ENCODE measurements at regions not wholly inside any gene's neighbourhood (a gene's known extent, or its start where the extent isn't known, plus 50 kb on each side); places are given as distances from the start of the nearest gene placed in this dataset.

GRCh38 chr1:22207511-22208267, 64.8 kb upstream of the WNT4 start:
- DNase-seq (no peak), ATAC-seq (ENCODE audit: low read depth) (no peak)
- H3K4me1 Mint-ChIP-seq: no peaks in the 10 kb centered on the region
- H3K4me2 ChIP-seq (replicated peaks; ENCODE audit: low read depth, low read length, poor library complexity, severe bottlenecking): no peak overlapping the region
- H3K9me3 ChIP-seq (ENCODE audit: control extremely low read depth in 1 of 3, control insufficient read depth in 2 of 3, insufficient read depth in 1 of 3, low read length in 2 of 3): no peaks in the 10 kb centered on the region
- H3K27ac ChIP-seq (ENCODE audit: low read length in 2 of 2): no peak overlapping the region
- no peak overlapping the region for H3K9ac ChIP-seq (ENCODE audit: low read length)
- no peaks in the 10 kb centered on the region for H4K20me1 ChIP-seq (ENCODE audit: control insufficient read depth, insufficient read depth, low read length, poor library complexity, severe bottlenecking)
- H3K27ac Mint-ChIP-seq: no peak overlapping the region
- no peak overlapping the region for H3K4me3 Mint-ChIP-seq
- no peak overlapping the region for H3K4me3 ChIP-seq (ENCODE audit: control extremely low read depth in 1 of 5, extremely low read depth in 1 of 5, insufficient read depth in 1 of 5, low read depth in 2 of 5, low read length in 4 of 5)
- H3K79me2 ChIP-seq (ENCODE audit: control insufficient read depth, insufficient read depth, low read length): no peaks in the 10 kb centered on the region
- H2AFZ ChIP-seq (ENCODE audit: insufficient read depth, low read depth, low read length, poor library complexity, severe bottlenecking): no peak overlapping the region
- CTCF ChIA-PET: no interaction called here
- POLR2A ChIA-PET: interaction anchor here (0.6 kb wide), 1 partner anchor 23 kb away, joined by 4 read pairs; no protein-coding TSS in a partner anchor
- H3K9me3 Mint-ChIP-seq (ENCODE audit: insufficient read depth): no peaks in the 10 kb centered on the region
- peaks cover 0 to 41% (median 10%) of the 10 kb centered on the region in 4 experiments for H3K27me3 ChIP-seq (replicated peaks in 1 of 4; ENCODE audit: control extremely low read depth in 1 of 4, control insufficient read depth in 3 of 4, insufficient read depth in 4 of 4, low read length in 3 of 4)
- no peaks in the 10 kb centered on the region for H3K4me1 ChIP-seq (ENCODE audit: control insufficient read depth in 2 of 2, insufficient read depth in 2 of 2, low read length in 2 of 2)
- peaks cover 63% of the 10 kb centered on the region for H3K27me3 Mint-ChIP-seq
- 64% methylated on average over 19 of the region's 23 CpGs for WGBS (ENCODE audit: insufficient coverage)
- no peaks in the 10 kb centered on the region for H3K36me3 ChIP-seq (replicated peaks in 1 of 2; ENCODE audit: control extremely low read depth in 1 of 2, control insufficient read depth in 1 of 2, extremely low read depth in 1 of 2, insufficient read depth in 2 of 2, low read length in 1 of 2)
- TF ChIP-seq EZH2 (IDR thresholded peaks at IDR 0.05; ENCODE audit: borderline replicate concordance, insufficient read depth, low read depth, low read length, poor library complexity, severe bottlenecking) (no peak), CTCF (IDR thresholded peaks at IDR 0.05) (no peak)
- intact Hi-C loops (cut with micrococcal nuclease): no loop called here

- H3K4me2 ChIP-seq (replicated peaks; ENCODE audit: low read depth, low read length, poor library complexity, severe bottlenecking): no peak overlapping the region
- H3K4me3 Mint-ChIP-seq: no peak overlapping the region
- H3K9me3 Mint-ChIP-seq (ENCODE audit: insufficient read depth): no peaks in the 10 kb centered on the region
- peaks cover 61% of the 10 kb centered on the region for H3K27me3 Mint-ChIP-seq
- WGBS (ENCODE audit: insufficient coverage): 71% methylated on average over 11 of the region's 21 CpGs
- ATAC-seq (ENCODE audit: low read depth) (no peak), DNase-seq (no peak)
- no peak overlapping the region for H3K4me3 ChIP-seq (ENCODE audit: control extremely low read depth in 1 of 5, extremely low read depth in 1 of 5, insufficient read depth in 1 of 5, low read depth in 2 of 5, low read length in 4 of 5)
- H4K20me1 ChIP-seq (ENCODE audit: control insufficient read depth, insufficient read depth, low read length, poor library complexity, severe bottlenecking): no peaks in the 10 kb centered on the region
- no peak overlapping the region for H3K9ac ChIP-seq (ENCODE audit: low read length)
- H3K4me1 ChIP-seq (ENCODE audit: control insufficient read depth in 2 of 2, insufficient read depth in 2 of 2, low read length in 2 of 2): no peaks in the 10 kb centered on the region
- H3K79me2 ChIP-seq (ENCODE audit: control insufficient read depth, insufficient read depth, low read length): no peaks in the 10 kb centered on the region
- ChIA-PET CTCF (no interaction called here), POLR2A (interaction anchor here (0.6 kb wide), 1 partner anchor 24 kb away, joined by 4 read pairs; no protein-coding TSS in a partner anchor)
- no peaks in the 10 kb centered on the region for H3K36me3 ChIP-seq (replicated peaks in 1 of 2; ENCODE audit: control extremely low read depth in 1 of 2, control insufficient read depth in 1 of 2, extremely low read depth in 1 of 2, insufficient read depth in 2 of 2, low read length in 1 of 2)
- H2AFZ ChIP-seq (ENCODE audit: insufficient read depth, low read depth, low read length, poor library complexity, severe bottlenecking): no peak overlapping the region
- H3K27me3 ChIP-seq (replicated peaks in 1 of 4; ENCODE audit: control extremely low read depth in 1 of 4, control insufficient read depth in 3 of 4, insufficient read depth in 4 of 4, low read length in 3 of 4): peaks cover 0 to 46% (median 12%) of the 10 kb centered on the region in 4 experiments
- no peak for TF ChIP-seq EZH2 (IDR thresholded peaks at IDR 0.05; ENCODE audit: borderline replicate concordance, insufficient read depth, low read depth, low read length, poor library complexity, severe bottlenecking)
- no peak for TF ChIP-seq CTCF (IDR thresholded peaks at IDR 0.05)
- no peaks in the 10 kb centered on the region for H3K9me3 ChIP-seq (ENCODE audit: control extremely low read depth in 1 of 3, control insufficient read depth in 2 of 3, insufficient read depth in 1 of 3, low read length in 2 of 3)
- no peak overlapping the region for H3K27ac Mint-ChIP-seq
- H3K4me1 Mint-ChIP-seq: no peaks in the 10 kb centered on the region
- intact Hi-C loops (cut with micrococcal nuclease): no loop called here
- H3K27ac ChIP-seq (ENCODE audit: low read length in 2 of 2): no peak overlapping the region
Observed at GRCh38 chr1:22208268-22208972, 65.5 kb upstream of the WNT4 start.
